ENCODE measurements at regions not wholly inside any gene's neighbourhood (a gene's known extent, or its start where the extent isn't known, plus 50 kb on each side); places are given as distances from the start of the nearest gene placed in this dataset.

- no peak for TF ChIP-seq POLR2A (IDR thresholded peaks at IDR 0.05)
- TF ChIP-seq CTCF (IDR thresholded peaks at IDR 0.05) = no peak
Observed at GRCh38 chr7:142696456-142697179, 52.7 kb upstream of the PRSS1 start.

Data from testis (tissue), 2 donors.